HG03469 (cell line): ENCODE measurements at regions not wholly inside any gene's neighbourhood (a gene's known extent, or its start where the extent isn't known, plus 50 kb on each side); places are given as distances from the start of the nearest gene placed in this dataset.
"Not testable (repeated sequence)": the region's sequence is repeated elsewhere in the genome, so short reads cannot be mapped to it uniquely, and the experiment has no call there.

Experiments
- ATAC-seq: cut with Tn5 transposase; IDR thresholded peaks from one replicate; pipeline ENCODE4 v1.9.1; 2021; ENCODE audit warnings: mild to moderate bottlenecking, moderate library complexity, moderate number of reproducible peaks; ENCODE audit not compliant: unreplicated experiment

DNA sequence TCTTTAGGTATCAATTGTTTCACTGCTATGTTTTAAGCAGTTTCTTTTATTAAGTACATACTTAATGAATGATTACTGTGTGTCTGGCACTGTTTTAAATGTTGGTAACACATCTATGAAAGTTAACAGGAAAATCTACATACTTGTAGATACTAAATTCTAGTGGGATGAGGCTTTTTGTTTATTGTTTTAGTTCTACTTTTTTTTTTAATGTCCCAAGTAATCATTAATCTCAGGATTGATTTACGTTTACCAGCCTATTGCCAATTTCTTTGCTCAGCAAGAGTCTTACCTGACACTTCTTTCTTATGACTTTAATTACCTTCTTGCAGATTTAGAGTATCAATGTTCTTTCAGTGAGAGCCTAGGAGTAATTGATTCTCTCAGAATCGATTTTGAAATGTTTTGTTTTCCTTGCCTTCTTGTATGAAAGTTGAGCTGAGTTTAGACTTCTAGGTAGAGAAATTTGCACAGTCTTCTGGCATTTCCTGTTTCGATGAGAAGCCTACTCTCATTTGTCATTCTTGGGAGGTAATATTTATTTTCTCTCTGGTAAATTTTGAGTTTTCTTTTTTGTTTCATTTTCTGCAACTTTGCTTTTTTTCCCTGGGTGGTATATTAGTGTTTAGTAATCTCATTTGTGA, 235.2 kb upstream of the ANKRD50 start:
- ATAC-seq = no peak

DNA sequence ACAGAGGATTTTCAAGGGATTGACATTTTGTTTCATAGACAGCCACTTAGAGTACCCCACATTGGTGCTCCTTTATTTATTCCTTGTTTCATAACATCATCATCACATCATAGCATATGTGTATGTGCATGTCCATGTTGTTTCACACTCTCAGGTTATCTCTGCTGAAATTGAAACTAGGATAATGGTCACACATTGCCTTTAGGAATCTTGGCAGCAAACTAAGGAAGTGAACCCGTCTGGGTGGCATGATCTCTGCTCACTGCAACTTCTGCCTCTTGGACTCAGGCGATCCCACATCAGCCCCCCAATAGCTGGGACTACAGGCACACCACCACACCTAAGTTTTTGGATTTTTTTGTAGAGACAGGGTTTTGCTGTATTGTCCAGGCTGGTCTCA, 234.2 kb upstream of the ANKRD50 start:
- ATAC-seq = no peak

DNA sequence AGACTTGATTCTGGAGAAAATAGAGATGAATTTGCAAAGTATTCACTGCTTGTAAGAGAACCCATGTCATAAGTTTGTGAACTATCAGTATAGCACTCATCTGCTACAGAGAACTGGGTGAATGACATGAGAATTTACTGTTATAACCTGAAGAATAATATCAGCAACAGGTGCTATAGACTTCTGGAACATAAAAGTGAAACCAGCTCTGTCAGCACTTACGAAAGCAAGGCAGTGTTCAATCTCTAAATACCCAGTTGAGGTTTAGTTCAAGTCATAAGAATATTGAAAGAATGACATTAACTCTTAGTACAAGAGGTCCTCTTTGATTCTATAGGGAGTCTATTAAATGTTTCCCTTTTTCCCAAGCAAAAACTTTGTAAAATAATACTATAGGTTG, 232.9 kb upstream of the ANKRD50 start:
- no peak for ATAC-seq

DNA sequence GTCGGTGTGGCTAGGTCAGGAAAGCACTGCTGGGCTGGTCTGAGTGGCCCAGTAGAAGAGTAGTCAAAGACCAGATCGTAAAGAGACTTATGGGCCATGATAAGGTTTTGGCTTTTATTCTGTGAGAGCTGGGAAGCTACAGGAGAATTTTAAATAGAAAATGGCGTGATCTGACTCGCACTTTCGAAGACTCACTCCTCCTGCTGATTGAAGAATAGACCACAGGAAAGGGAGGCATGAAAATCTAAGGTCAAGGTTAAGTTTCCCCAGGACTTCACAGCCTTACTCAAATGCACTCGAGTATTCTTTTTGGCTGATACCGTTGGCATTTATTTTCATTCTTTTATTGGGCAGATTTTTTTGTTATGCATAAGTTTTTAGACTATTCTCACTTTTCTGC, 231.4 kb upstream of the ANKRD50 start:
- ATAC-seq = no peak

DNA sequence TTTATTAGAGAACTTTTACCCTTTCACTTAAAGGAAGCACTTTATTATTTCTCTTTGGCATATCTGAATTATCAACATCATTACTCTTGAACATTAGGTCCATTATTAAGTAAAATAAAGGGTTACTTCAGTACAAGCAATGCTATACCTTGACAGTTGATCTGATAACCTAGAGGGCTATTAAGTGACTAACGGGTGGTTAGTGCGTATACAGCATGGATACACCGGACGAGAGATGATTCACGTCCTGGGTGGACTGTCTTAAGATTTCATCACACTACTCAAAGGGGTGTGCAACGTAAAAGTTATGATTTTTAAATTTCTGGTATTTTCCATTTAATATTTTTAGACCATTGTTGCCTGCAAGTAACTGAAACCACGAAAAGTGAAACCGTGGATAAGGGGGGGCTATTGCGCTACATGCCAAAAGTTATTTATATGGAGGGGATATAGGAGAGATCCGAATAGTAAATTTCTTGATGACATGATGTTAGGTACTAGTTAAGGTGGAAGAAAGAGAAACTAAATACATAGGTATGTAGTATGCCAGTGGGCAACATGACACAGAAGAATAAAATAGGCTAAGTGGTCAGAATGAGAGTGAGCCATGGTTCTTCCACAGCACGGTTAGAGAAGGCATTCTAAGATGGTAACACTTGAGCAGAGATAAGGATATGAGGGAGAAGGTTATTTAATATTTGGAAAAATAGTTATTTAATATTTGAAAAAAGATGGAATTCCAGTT, 230.8 kb upstream of the ANKRD50 start:
- no peak for ATAC-seq

DNA sequence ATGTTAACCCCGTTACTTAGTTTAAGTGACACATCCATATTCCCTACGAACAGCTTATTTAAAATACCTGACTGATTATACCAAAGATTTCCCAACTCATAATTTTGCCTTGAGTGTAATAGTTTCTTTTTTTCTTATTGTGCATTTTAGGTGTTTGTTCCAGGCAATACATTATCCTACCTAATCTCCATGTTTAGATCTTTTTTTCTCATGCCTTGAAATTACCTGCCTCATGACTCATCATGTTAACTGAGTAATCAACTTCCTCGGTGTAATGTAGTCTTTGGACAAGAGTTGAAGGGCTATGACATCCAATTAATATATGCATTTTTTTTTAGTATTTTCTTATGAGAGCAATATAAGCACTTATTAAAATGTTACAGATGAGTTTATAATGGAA, 228.7 kb upstream of the ANKRD50 start:
- ATAC-seq = no peak

DNA sequence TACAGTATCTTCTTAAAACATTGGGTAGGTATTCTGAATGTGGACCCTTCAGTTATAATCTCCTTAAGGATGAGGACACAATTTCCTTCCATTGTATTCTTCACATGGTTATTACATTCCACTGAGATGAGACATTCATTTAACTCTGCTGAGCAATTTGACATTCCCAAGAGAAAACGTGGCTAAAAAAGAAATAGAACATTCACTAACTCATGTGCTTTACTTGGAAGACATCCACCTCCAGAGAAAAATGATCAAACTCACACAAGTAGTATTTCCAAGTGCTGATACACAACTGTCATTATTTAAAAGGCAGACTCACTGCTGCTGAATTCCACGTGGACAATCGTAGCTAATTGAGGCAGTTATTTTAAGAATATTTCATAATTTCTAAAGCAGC, 227.9 kb upstream of the ANKRD50 start:
- no peak for ATAC-seq

DNA sequence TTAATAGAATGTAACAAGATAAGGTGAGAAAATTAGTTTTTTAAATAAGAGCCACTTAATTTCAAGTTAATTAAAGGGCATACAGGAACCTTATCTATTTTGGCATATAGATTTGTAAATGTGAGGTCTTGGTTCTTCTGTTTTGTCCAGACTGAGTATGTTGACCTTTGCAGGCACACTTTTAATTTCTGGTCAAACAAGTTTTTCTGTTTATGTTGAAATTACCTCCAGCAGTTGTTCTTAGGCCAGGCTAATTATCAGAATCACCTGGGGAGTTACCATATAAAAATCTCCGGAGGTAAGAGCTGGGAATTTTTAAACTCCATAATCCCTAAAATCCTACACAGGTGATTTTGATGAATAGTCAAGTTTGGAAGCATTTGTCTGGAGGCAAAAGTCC, 227.4 kb upstream of the ANKRD50 start:
- no peak for ATAC-seq

DNA sequence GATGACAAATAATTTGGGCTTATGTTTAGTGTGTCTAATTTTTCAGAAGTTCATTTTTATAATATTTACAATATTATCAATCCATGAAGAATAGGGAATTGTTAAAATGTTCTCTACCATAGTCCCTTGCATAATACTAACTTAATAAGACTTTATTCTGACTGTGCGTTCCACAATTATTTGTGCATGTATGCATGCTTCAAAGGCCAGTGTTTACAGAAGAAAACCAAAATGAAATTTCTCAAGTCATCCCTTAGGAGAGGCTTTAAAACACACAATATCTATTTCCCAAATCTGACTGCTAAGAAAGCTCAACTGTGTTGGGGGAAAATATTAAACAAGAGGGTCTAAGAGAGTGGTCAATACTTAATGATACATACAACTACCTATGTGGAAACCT, 226.3 kb upstream of the ANKRD50 start:
- ATAC-seq = no peak

DNA sequence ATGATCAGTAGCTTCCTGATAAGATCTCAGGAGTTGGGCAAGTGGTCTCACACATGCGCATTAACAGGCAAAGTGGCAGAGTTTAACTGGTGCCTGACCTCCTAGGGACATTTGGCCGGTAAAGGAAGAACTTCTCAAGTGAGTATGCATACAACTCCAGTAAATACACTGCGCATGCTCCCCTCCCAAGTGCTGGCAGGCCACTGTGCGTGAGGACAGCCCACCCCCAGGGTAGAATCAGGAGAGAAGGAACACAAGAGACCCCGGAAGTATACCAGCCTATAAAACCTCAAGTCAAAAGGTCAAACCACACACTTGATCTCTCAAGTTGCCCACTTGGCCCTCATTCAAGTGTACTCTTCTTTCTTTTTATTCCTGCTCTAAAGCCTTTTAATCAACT, 225.5 kb upstream of the ANKRD50 start:
- no peak for ATAC-seq

DNA sequence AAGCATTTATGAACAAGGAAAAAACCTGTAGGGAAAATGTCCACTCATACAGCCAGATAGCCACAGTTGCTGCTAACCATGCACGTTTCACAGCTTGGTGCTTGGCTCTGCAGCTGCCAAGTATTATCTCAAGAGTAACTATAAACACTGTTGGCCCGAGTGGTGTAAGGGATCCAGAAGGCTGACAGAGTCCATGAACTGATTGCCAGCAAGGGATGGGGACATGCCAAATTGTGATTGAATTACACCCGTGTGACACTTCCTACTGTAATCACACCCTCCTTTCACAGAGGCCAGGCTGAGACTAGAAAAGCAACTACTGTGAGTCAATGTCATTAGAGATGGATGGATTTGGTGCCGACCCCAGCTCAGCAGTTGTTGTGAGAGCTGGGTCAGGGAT, 223.9 kb upstream of the ANKRD50 start:
- ATAC-seq = no peak

DNA sequence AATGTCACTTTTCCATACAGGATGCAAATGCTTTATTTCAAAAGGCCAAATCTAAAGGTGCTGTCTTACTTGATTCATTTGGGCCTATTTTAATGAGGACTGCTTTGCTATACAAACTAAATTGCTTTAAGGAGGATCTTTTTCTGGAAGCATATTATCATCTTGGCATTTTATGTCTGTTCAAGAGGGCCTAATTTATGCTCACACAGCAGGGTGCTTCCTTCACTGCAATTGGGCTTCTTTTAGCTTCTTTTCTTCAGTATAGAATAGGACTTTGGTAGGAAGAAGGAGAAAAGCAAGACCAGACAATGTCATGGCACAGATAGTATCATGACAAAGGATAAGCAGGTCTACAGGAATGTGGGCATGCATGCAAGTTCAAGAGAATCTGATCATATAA, 222.4 kb upstream of the ANKRD50 start:
- ATAC-seq = no peak

DNA sequence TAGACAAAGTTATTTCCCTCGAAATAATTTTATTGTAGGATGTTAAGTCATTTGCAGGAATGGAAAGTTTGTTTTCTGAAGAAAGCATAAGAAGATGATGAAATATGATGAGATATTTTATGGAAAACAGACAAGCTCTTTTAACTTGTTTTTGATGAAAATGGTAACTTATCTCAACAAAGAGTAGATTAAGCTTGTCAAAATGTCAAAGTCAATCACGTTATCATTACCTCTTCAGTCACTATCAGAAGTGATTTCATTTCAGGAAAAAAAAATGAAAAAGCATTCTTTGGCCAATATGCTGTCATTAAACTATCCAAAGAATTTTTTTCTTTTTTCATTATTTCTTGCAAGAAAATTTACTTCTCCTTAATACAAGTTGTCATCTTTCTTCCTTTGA, 221.0 kb upstream of the ANKRD50 start:
- no peak for ATAC-seq

DNA sequence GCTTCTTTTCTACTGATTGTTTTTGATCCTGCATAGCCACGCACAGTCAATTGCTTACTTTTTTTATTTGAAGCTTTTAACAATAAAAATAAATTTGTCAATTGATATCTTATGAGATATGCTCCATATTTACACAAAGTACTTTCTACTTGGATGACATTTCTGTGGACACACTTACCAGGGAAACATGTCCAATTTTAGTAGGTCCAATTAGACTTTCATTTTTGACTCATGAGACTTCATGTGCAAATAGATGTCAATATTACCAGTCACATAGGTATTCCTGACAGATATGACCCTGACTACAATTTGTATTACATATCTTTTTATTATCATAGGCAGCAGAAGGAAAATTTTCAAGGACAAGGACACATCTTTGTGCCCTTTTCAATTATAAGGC, 219.9 kb upstream of the ANKRD50 start:
- ATAC-seq = no peak

DNA sequence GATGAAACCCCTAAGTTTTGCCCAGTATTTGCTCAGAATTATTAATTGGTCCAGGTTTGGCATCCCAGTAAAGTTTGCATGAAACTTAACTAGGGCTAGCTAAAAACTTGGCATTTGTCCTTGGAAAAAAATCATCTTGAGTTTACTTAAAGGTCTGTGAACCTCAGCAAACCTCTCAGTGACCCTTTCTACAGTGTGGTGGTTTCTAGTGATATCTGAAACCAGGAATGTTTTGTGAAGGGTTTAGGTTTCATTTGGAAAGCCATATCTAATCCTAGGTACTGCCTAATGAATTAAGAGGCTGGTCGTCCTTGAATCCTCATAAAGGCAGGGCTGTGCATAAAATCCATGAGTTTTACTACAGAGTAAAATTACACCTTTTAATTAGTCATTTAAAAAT, 218.5 kb upstream of the ANKRD50 start:
- ATAC-seq = no peak

DNA sequence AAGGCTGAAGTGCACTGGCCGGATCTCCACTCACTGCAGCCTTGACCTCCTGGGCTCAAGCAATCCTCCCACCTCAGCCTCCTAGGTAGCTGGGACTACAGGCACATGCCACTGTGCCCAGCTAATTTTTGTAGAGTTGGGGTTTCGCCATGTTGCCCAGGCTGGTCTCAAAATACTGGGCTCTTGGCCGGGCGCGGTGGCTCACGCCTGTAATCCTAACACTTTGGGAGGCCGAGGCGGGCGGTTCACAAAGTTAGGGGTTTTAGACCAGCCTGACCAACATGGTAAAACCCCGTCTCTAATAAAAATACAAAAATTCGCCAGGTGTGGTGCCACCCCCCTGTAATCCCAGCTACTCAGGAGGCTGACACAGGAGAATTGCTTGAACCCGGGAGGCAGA, 210.2 kb upstream of the ANKRD50 start:
- ATAC-seq = not testable (repeated sequence)

DNA sequence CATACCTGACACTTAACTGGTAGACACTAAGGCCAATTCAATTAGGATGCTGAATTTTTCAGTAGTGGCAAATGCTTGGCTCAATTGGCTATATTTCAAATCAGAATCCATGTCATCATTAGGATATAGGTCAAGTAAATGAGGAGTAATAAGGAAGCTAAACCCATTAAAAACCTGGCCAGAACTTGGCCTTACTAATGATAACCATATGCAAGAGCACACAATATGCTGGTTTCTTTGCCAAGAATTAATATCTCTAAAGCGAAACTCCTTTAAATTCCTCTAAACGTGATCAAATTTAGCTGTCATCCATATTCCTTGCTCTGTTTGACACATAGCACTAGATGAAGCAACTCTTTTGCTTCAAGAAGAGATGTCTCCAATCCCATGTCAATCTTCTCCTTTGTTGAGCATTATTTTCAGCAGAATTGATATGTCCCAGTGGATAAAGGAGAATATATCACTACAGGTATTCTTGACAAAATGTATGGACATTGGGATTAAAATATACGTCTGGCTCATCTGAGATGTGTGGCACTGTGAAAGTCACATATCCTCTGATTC, 206.1 kb upstream of the ANKRD50 start:
- no peak for ATAC-seq

DNA sequence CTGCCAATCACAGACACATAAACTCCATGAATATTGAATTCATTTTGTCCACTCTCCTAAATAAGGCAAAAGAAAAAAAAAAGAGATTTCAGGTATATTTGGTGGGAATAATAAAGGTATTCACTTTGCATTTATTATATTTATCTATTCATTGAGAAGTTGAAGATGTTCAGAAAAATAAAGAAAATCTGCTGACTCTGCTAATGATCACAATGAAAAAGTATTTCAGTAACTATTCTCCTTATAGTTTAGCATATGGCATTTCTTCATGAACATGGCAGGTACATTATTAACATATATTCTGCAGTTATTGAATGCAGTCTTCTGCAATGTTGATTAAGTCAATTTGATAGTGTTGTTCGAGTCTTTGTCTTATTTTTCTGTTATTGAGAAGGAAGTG, 202.5 kb upstream of the ANKRD50 start:
- no peak for ATAC-seq

DNA sequence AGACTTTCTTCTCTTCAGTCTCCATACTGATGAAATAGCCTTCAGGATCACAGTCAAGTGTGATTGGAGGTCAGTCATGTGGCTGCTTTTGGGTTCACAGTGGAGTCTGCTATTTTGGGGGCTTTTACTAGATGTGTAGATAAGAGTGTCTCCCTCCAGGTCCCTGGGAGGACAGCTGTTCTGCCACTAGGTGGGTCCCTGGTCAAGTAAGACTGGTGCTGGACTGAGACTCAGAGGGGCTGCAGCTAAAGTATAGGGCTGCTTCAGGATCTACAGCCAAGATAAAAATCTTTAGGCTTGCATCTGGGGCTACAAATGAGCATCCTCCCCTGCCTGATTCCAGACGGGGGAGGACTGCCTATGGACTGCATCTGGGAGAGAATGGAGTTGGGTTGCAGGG, 200.7 kb upstream of the ANKRD50 start:
- no peak for ATAC-seq

DNA sequence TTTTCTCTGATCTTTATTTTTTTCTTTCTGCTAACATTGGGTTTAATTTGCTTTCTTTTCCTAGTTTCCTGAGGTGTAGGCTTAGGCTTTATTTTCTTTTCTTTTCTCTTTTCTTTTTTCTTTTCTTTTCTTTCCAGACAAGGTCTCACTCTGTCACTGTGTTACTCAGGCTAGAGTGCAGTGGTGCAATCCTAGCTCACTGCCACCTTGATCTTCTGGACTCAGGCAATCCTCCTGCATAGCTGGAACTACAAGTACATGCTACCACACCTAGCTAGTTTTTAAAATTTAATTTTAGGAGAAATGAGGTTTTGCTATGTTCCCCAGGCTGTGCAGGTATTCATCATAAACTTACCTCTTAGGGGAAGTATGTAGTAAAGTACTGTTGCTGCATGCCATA, 197.8 kb upstream of the ANKRD50 start:
- ATAC-seq = no peak

DNA sequence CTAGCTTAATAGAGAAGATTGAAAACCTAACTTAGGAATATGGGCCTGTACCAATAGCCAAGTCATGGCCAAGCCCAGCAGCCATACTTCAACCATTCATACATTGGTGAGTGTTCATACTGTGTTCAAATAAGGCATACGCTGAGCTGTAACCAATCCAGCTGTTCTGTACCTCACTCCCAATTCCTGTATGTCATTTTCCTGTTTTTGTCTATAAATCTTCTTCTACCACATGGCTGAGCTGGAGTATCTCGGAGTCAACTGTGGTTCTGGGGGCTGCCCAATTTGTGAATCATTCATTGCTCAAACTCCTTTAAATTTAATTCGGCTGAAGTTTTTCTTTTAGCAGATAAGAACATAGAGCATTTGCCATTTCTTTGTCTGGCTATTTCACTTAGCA, 195.3 kb upstream of the ANKRD50 start:
- no peak for ATAC-seq

DNA sequence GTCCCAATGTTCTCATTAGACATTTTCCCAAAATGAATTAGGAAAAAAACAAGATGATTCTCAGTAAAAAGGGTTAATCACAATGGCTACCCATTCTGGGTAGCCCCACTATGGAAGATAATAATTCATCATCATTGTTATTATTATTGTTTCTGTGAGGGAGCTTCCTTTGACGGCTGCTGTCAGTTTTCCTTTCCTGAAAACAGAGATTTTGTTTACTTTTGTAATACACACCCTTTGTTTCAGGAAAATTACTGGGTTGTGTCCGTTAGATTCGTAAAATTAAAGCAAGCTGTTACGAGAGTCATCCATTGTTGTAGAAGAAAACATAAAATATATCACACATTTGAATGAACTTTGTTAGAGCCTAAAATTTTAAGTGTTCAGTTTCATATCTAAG, 192.9 kb upstream of the ANKRD50 start:
- ATAC-seq = no peak
